Bronchial epithelial cell (primary cell): ENCODE measurements at regions not wholly inside any gene's neighbourhood (a gene's known extent, or its start where the extent isn't known, plus 50 kb on each side); places are given as distances from the start of the nearest gene placed in this dataset.

ENCODE experiments used
- DNase-seq: peaks from one replicate; pipeline ENCODE4 v3.0.0-alpha.2; 2010; ENCODE audit warnings: low read depth
- FAIRE-seq: peaks from 2 replicates; lab custom pipeline; 2011; peaks lifted over from hg19 to GRCh38; lab: Jason Lieb, UNC
- H3K27me3 ChIP-seq: 2 replicates; pipeline ENCODE4 v1.5.1; 2011; ENCODE audit warnings: low read length; ENCODE audit not compliant: control insufficient read depth, insufficient read depth
- H3K36me3 ChIP-seq: 2 replicates; pipeline ENCODE4 v1.5.1; 2011; ENCODE audit warnings: low read length; ENCODE audit not compliant: control insufficient read depth, insufficient read depth
- H3K4me3 ChIP-seq: 2 replicates; pipeline ENCODE4 v1.5.1; 2011; ENCODE audit warnings: mild to moderate bottlenecking, low read depth, low read length, control low read depth
- TF ChIP-seq, protein P1 (sequence below): IDR thresholded peaks from 2 replicates; pipeline ENCODE4 v1.5.1; 2011; ENCODE audit warnings: mild to moderate bottlenecking, moderate library complexity, low read length, control low read depth, inconsistent platforms; ENCODE audit not compliant: insufficient read depth, severe bottlenecking

DNA sequence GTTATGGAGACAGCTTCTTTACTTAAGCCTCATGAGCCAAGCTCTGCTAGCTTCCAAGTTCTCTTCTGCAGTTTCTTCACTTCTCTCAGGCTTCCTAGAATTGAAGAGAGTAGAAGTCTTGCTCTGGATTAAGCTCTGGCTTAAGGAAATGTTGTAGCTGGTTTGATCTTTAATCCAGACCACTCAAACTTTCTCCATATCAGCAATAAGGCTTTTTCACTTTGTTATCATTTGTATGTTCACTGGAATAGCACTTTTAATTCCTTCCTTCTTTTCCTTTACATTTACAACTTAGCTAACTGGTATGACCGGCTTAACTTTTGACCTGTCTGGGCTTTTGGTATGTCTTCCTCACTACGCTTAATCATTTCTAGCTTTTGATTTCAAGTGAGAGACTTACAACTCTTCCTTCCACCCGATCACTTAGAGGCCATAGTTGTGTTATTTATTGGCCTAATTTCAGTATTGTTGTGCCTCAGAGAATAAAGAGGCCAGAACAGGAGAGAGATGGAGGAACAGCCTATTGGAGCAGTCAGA is 236.6 kb upstream of the BMP2 start:
- Histone ChIP-seq H3K27me3 (no peaks in the 10 kb centered on the region), H3K36me3 (no peaks in the 10 kb centered on the region), H3K4me3 (no peak overlapping the region)
- TF ChIP-seq, protein P1, sequence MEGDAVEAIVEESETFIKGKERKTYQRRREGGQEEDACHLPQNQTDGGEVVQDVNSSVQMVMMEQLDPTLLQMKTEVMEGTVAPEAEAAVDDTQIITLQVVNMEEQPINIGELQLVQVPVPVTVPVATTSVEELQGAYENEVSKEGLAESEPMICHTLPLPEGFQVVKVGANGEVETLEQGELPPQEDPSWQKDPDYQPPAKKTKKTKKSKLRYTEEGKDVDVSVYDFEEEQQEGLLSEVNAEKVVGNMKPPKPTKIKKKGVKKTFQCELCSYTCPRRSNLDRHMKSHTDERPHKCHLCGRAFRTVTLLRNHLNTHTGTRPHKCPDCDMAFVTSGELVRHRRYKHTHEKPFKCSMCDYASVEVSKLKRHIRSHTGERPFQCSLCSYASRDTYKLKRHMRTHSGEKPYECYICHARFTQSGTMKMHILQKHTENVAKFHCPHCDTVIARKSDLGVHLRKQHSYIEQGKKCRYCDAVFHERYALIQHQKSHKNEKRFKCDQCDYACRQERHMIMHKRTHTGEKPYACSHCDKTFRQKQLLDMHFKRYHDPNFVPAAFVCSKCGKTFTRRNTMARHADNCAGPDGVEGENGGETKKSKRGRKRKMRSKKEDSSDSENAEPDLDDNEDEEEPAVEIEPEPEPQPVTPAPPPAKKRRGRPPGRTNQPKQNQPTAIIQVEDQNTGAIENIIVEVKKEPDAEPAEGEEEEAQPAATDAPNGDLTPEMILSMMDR = no peak
- DNase-seq (no peak), FAIRE-seq (no peak)

DNA sequence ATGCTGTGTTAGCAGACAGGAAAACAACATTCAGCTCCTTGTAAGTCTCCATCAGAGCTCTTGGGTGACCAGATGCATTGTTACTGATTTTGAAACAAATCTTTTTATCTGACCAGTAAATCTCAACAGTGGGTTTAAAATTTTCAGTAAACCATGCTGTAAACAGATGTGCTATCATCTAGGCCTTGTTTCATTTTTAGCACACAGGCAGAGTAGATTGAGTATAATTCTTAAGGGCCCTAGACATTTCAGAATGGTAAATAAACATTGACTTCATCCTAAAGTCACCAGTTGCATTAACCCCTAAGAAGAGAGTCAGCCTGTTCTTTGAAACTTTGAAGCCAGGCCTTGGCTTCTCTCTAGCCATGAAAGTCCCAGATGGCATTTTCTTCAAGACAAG is 237.2 kb upstream of the BMP2 start:
- no peak for DNase-seq
- FAIRE-seq = no peak
- Histone ChIP-seq H3K4me3 (no peak overlapping the region), H3K36me3 (no peaks in the 10 kb centered on the region), H3K27me3 (no peaks in the 10 kb centered on the region)
- TF ChIP-seq, protein P1 = no peak

DNA sequence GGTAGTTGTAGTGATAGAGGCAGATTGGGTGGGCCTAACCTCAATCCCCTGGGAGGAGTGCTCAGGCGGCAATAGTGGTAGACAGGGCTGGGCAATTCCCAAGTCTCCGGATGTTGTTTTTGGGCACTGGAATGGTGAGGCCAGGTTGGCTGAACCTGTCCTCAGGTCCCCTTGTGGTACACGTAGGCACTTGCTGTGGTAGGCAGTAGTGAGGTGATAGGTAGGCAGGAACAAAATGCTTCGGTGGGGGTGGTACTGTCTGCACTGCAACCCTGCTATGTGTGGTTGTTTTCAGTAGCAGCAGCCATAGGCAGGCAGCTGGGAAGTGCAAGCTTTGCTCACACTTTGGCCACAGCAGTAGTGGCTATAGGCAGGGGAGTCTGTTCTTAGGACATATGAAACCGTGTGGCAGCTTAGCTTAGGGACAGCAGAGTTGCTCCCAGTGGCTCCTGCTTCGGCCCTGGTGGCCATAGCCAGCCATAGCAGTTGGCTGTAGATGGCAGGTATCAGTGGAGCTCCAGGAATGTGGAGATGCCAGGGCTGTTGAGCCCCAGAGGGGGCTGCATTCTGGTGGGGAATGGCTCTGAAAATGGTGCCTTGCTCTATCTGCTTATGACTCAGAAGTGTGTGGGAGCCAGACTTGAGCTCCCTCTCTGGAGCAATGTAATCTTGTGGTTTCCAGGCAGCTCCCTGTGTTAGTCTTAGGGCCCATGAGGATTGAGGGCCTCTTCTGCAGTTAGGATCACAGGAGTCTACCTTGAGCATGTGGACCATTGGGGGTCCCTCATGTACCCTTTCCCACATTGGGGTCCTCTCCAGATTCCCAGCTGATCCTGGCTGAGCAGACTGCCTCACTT is 241.8 kb upstream of the BMP2 start:
- FAIRE-seq = no peak
- no peak for DNase-seq

DNA sequence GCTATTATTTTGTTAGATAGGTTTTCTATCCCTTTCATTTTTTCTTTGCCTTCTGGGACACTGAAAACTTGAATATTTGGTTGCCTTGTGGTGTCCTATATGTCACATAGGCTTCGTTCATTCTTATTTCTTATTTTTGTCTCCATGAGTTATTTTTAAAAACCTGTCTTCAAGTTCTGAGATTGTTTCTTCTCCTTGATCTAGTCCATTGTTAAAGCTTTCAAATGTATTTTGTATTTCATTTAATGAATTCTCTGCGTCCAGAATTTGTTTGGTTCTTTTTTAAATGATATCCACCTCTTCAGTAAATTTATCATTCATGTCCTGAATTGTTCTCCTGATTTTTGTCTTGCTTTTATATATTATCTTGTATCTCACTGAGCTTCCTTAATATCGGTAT is 243.2 kb upstream of the BMP2 start:
- DNase-seq (no peak), FAIRE-seq (no peak)
- Histone ChIP-seq H3K4me3 (no peak overlapping the region), H3K36me3 (no peaks in the 10 kb centered on the region), H3K27me3 (no peaks in the 10 kb centered on the region)
- TF ChIP-seq, protein P1 = no peak

More for the DNA sequence above, 241.8 kb upstream of the BMP2 start:
- Histone ChIP-seq H3K4me3 (no peak overlapping the region), H3K36me3 (no peaks in the 10 kb centered on the region), H3K27me3 (no peaks in the 10 kb centered on the region)
- TF ChIP-seq, protein P1 = no peak

GRCh38 chr20:6519556-6519955 is 247.9 kb upstream of the BMP2 start:
- peak; percentile 93 for DNase-seq
- no peaks in the 10 kb centered on the region for H3K36me3 ChIP-seq
- TF ChIP-seq, protein P1 = no peak
- H3K27me3 ChIP-seq = no peaks in the 10 kb centered on the region
- no peak overlapping the region for H3K4me3 ChIP-seq
- no peak for FAIRE-seq
